Central memory CD4-positive, alpha-beta T cell (primary cell): ENCODE measurements at regions not wholly inside any gene's neighbourhood (a gene's known extent, or its start where the extent isn't known, plus 50 kb on each side); places are given as distances from the start of the nearest gene placed in this dataset.
A peak's percentile ranks its signal among the peaks of the same experiment; 100 is the strongest.

Experiments used
- DNase-seq: peaks from one replicate; pipeline ENCODE4 v3.0.0; 2022

GRCh38 chr4:56757821-56758411 lies 63.6 kb downstream of the SPINK2 start:
- DNase-seq: peak; percentile 47

GRCh38 chr4:56757261-56757746 lies 64.2 kb downstream of the SPINK2 start:
- DNase-seq: no peak

- DNase-seq: no peak
Measured at GRCh38 chr4:56755901-56756300, 65.6 kb downstream of the SPINK2 start.

DNA sequence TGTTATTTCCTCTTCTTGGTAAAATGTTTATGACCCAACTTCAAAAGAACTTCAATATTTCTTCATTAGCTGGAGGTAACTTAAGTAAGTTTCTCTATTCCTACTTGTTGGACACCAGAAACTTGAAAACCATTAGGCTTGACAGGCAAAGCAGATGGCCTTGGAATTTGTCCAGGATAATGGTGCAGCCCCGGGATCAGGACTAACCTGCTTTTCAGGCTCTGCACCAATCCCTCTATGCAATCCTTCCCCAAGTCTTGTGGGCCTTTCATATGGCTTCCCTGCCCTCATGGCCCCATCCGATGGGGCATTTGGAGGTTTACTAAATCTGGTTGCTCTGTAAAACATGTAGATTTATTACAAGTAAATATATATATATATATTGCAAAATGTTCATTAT lies 68.5 kb downstream of the SPINK2 start:
- DNase-seq: no peak

DNA sequence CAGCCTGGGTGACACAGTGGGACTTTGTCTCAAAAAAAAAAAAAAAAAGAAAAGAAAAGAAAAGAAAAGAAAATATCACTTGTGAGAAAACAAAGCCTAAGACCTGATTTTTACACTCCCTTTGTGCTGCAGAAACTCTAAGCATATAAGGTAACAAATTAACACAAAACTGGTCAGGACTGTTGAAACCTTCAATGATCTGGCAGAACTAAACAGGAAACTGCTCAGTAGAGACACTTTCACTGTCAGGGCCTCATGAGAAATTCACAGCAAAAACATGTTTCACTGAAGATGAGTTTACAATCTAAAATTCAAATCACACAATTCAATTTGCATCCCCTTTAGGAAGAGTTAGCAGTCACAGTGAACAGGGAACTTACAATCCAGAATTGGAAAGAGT lies 69.1 kb upstream of the HOPX start:
- no peak for DNase-seq

DNA sequence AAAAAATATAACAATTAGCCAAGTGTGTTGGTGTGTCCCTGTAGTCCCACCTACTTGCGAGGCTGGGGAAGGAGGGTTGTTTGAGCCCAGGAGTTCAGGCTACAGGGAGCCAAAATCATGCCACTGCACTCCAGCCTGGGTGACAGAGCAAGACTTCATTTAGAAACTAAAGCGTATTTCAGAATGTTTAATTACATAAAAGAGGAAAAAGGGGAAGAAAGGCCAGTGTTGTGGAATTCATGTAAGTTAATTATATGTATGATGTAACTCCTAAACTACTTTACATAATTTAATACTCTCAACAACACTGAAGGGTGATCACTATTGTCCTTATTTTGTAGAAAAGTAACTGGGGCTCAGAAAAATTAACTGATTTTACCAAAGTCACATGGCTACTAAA lies 67.2 kb upstream of the HOPX start:
- no peak for DNase-seq

- DNase-seq: no peak
Measured at GRCh38 chr4:56746639-56747038, 65.5 kb upstream of the HOPX start.

DNA sequence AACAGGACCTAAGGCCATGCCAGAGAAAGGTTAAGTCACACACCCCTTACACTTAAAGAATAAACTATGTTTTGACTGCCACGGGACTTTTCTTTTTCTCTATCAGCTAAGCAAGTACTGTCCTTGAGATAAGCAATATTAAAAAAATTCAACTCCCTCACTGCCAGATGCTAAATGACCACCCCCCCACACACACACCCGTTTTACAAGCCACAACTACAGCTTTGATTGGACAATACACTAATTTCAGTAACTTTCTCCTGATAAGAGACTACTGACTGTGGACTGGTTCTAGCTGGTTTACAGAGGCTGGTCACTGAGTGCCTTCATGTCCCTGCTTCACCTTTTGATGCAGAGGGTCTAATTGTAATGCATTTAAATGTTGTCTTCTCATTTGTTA lies 63.9 kb upstream of the HOPX start:
- DNase-seq: no peak

GRCh38 chr4:56744030-56744429 lies 62.9 kb upstream of the HOPX start:
- DNase-seq: no peak

DNA sequence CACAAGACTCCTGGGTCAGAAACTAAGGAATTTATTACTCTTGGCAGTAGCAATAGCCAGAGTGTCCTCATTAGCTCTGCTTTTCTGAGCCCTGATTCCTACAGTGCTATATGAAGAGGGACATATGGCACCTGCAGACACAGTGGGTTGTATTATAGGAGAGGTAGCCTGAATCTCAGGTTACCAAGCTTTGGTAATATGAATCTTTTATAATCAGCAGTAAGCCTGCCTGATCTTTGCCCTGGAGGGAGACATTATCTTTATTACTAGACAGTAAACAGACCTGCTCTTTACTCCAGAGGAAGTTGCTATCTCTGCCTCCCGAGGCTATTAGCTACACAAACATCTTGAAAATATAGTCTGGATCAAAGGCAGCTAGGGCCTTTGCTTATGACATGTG lies 62.5 kb upstream of the HOPX start:
- DNase-seq: no peak

DNA sequence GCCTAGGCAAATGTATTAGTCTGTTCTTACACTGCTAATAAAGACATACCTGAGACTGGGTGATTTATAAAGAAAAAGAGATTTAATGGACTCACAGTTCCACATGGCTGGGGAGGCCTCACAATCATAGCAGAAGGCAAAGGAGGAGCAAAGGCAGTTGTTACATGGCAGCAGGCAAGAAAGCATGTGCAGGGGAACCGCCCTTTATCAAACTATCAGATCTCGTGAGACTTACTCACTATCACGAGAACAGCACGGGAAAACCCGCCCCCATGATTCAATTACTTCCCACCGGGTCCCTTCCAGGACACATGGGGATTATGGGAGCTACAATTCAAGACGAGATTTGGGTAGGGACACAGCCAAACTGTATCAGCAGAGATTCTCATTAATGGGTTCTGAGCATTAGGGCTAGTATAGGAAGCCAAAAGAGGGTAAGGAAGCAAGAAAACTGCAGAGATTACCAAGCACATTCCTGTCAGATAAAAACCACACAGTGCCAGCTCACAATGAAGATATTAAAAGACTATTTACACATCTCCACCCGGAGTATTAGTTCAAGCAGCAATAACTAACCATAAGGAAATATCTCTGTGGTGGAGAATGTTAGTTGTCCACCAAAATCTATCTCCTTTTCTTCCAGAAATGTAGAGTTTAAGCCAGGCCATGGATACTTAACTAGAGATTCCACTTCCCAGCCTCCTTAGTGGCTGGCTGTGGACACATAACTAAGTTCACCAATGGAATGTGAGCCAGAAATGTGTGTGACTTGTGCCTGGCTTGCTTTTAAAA lies 61.2 kb upstream of the HOPX start:
- no peak for DNase-seq

DNA sequence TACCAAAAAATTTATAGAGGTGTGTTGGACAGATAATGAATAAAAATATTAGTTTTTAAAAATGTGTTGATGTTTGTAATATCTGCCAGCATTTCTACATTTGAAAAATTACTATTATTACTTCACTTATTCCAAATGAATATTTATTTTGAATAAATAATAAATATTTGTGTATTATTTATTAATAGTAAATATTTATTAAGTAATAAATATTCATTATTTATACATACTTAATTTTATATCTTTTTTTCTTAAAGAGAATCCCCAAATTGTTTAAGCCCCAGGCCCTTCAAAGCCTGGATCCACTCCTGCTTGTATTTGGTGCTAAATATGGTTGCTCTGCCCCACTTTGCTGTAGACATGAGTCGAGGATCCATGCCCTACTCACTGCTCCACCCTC lies 60.5 kb upstream of the HOPX start:
- no peak for DNase-seq

DNA sequence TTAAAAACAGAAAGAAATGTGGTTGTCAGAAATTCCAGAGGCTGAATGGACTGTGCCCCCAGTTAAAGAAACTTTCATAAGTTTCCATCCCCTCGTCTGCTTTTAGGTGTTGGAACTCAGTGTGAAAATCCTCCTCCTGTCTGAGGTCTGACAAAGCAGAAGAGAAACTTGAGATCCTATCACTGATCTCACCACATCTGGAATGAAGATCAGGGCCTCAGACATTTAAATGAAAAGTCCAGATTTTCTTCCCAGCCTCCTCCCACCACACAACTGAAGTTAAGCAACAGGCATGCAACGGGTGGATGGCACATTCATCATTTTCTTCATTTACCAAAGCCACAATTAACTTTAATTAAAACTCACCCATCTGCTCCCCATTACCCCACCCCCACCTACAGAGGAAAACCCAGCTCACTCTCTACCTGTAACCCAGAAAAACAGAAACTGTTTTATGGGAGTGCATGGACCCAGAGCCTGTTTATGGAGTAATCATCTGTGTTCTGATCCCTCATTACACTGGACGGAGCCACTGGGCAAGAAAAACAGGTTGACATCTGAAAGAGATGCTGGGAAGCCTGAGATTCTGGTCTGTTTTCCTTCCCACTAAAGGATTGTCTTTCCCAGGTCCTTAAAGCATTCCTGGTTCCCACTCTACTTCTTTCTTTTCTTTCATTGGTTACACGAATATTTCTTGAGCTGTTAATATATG lies 58.1 kb upstream of the HOPX start:
- no peak for DNase-seq

- DNase-seq: no peak
Measured at GRCh38 chr4:56737666-56738065, 56.6 kb upstream of the HOPX start.

- no peak for DNase-seq
Measured at GRCh38 chr4:56733352-56733751, 52.3 kb upstream of the HOPX start.

DNA sequence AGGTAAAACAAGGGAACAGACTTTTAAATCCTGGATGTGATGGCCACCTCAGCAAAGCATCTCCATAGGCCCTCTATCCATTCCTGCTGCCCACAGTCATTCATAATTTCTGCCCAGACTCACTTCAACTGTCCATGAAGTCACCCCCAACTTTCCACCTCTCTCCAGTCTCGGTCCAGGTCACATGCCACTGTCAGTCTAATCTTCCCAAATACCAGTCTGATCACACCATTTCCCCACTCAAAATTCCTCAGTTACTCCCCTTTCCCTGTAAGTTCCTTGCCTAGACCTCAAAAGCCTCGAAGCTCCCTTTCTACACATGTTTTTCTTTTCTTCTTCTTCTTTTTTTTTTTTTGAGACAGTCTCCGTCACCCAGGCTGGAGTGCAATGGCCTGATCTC lies 51.2 kb upstream of the HOPX start:
- no peak for DNase-seq

GRCh38 chr4:56731857-56732256 lies 50.8 kb upstream of the HOPX start:
- no peak for DNase-seq
